ENCODE measurements at regions not wholly inside any gene's neighbourhood (a gene's known extent, or its start where the extent isn't known, plus 50 kb on each side); places are given as distances from the start of the nearest gene placed in this dataset.

DNA sequence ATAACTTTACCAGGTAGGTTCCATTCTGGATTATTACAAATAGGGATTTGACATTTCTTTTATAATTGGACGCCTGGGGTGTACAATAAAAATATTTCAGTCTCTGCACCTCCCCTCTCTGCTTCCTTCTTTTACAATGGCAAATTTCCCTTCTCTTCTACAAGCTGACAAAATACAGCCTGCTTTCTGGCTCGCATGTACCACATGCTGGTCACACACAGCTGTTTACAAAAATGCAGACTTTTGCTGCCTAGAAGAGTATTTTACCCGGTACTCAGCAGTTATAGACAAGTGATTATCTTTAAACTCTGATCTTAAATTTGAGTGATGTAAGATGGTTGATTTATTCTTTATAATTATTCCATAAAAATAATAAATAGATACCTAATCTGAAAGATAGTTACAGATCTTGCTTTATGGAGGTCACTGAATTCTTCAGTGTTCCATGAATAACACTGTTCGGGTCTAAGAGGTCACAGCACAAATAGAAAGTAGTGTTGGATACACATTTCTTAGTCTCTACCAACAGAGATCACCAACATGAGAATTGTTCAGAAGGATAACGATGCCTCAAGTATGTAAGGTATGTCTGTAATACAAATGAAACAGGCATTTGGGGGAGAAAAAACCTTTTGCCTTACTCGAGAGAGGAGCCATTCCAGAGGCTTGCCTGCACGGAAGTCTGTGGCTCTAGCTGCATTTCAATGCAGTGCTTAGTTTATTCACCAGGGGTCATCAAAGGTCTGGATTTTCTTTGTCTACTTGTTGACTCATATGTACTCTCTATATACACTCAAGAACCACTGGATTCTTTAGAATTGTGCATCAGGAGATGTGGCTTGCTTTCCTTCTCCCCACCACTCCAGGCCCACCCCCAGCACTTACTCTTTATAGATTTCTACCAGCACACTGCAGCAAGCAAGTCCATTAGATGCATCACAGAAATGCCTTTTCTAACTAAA, 206.6 kb upstream of the RFX3 start:
- peak; percentile 63 for DNase-seq (ENCODE audit: low read depth)
- H3K4me3 ChIP-seq (ENCODE audit: low read depth, low read length) = no peak overlapping the region
- peak; percentile 79 for TF ChIP-seq CTCF (IDR thresholded peaks at IDR 0.05; ENCODE audit: control insufficient read depth, extremely low read depth, insufficient read depth)

DNA sequence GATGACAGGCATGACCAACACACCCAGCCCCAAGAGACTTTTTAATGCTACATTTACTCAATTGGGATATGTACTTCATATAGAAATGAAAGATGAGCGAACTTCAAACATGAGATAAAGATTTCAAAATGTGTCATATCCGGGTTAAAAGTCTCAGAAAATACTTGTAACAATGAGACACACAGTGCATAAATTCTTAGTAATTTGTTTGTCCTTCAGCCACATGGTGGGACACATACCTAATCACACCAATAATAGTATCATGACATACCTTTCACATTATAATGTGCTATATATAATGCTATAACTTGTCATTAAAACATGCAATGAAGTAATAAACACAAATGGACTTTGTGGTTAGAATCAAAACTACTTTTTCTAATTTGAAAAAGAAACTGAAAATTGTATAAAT, 204.7 kb upstream of the RFX3 start:
- no peak for TF ChIP-seq CTCF (IDR thresholded peaks at IDR 0.05; ENCODE audit: control insufficient read depth, extremely low read depth, insufficient read depth)
- no peak overlapping the region for H3K4me3 ChIP-seq (ENCODE audit: low read depth, low read length)
- DNase-seq (ENCODE audit: low read depth) = no peak

GRCh38 chr9:3721096-3721495, 195.3 kb upstream of the RFX3 start:
- DNase-seq (ENCODE audit: low read depth) = no peak
- TF ChIP-seq CTCF (IDR thresholded peaks at IDR 0.05; ENCODE audit: control insufficient read depth, extremely low read depth, insufficient read depth) = no peak

GRCh38 chr9:3719286-3719685, 193.5 kb upstream of the RFX3 start:
- no peak overlapping the region for H3K4me3 ChIP-seq (ENCODE audit: low read depth, low read length)
- TF ChIP-seq CTCF (IDR thresholded peaks at IDR 0.05; ENCODE audit: control insufficient read depth, extremely low read depth, insufficient read depth) = no peak
- no peak for DNase-seq (ENCODE audit: low read depth)

More at GRCh38 chr9:3721096-3721495, 195.3 kb upstream of the RFX3 start:
- H3K4me3 ChIP-seq (ENCODE audit: low read depth, low read length) = no peak overlapping the region

- no peak overlapping the region for H3K4me3 ChIP-seq (ENCODE audit: low read depth, low read length)
- no peak for DNase-seq (ENCODE audit: low read depth)
- TF ChIP-seq CTCF (IDR thresholded peaks at IDR 0.05; ENCODE audit: control insufficient read depth, extremely low read depth, insufficient read depth) = no peak
These were observed 190.6 kb upstream of the RFX3 start for GRCh38 chr9:3716415-3716814.

- H3K4me3 ChIP-seq (ENCODE audit: low read depth, low read length) = no peak overlapping the region
- DNase-seq (ENCODE audit: low read depth) = no peak
- TF ChIP-seq CTCF (IDR thresholded peaks at IDR 0.05; ENCODE audit: control insufficient read depth, extremely low read depth, insufficient read depth) = no peak
These were observed 182.9 kb upstream of the RFX3 start for GRCh38 chr9:3708751-3709150.

Data from LNCaP clone FGC (cell line).